H1 (cell line): ENCODE measurements at regions not wholly inside any gene's neighbourhood (a gene's known extent, or its start where the extent isn't known, plus 50 kb on each side); places are given as distances from the start of the nearest gene placed in this dataset.

Experiments
- CTCF ChIA-PET: fragments of 300-600 bp; sonication (Branson Sonifier 250); formaldehyde crosslinking; loops from one replicate; lab custom pipeline; 2021; ENCODE audit not compliant: partially characterized antibody; lab: Charles Lee
- POLR2A ChIA-PET: fragments of 300-600 bp; sonication (Branson Sonifier 250); formaldehyde crosslinking; loops from one replicate; lab custom pipeline; 2021; ENCODE audit warnings: inconsistent platforms; ENCODE audit not compliant: partially characterized antibody; lab: Charles Lee
- DNase-seq, 2 experiments: peaks; one replicate each; pipeline versions ENCODE4 v3.0.0 to v3.0.0-alpha.2; 2010 to 2022; ENCODE audit warnings: low spot score in 2 of 2, low read depth in 1 of 2, mixed read lengths in 1 of 2
- FAIRE-seq: peaks from 2 replicates; lab custom pipeline; 2011; peaks lifted over from hg19 to GRCh38; lab: Jason Lieb, UNC
- H2AFZ ChIP-seq: 2 replicates; pipeline ENCODE4 v1.8.1; 2012; ENCODE audit warnings: low read length, inconsistent platforms
- H2AK5ac ChIP-seq: 2 replicates; pipeline ENCODE4 v1.6.1; 2013; ENCODE audit warnings: low read depth, low read length
- H2BK120ac ChIP-seq: replicated peaks from 2 replicates; pipeline ENCODE3; 2013; ENCODE audit warnings: low read depth, low read length, inconsistent platforms
- H2BK12ac ChIP-seq: 2 replicates; pipeline ENCODE4 v1.6.1; 2013; ENCODE audit warnings: low read depth, low read length
- H2BK15ac ChIP-seq: 2 replicates; pipeline ENCODE4 v1.6.1; 2013; ENCODE audit warnings: low read length
- H2BK20ac ChIP-seq: 2 replicates; pipeline ENCODE4 v1.6.1; 2013; ENCODE audit warnings: low read length
- H2BK5ac ChIP-seq: 2 replicates; pipeline ENCODE4 v1.6.1; 2013; ENCODE audit warnings: low read depth, low read length
- H3K14ac ChIP-seq: 2 replicates; pipeline ENCODE4 v1.6.1; 2013; ENCODE audit warnings: inconsistent platforms; ENCODE audit not compliant: insufficient read length
- H3K18ac ChIP-seq: 2 replicates; pipeline ENCODE4 v1.6.1; 2013; ENCODE audit warnings: low read length; ENCODE audit errors: extremely low read depth
- H3K23ac ChIP-seq: 2 replicates; pipeline ENCODE4 v1.6.1; 2013; ENCODE audit warnings: inconsistent platforms; ENCODE audit not compliant: insufficient read length
- H3K23me2 ChIP-seq: 2 replicates; pipeline ENCODE4 v1.6.1; 2013; ENCODE audit warnings: low read depth, low read length
- H3K27ac ChIP-seq: 2 replicates; pipeline ENCODE4 v1.6.1; 2011; ENCODE audit warnings: low read depth, low read length, inconsistent platforms
- H3K27me3 ChIP-seq, 4 experiments: replicated peaks in 1 of 4; 1 replicate in 1 of 4; 2 replicates in 3 of 4; pipeline versions ENCODE4 v1.6.1 to v1.8.1; 2011 to 2013; ENCODE audit warnings: low read length in 3 of 4, mild to moderate bottlenecking in 3 of 4, inconsistent platforms in 2 of 4, mixed read lengths in 2 of 4, moderate library complexity in 1 of 4; ENCODE audit not compliant: control insufficient read depth in 3 of 4, insufficient read depth in 3 of 4; ENCODE audit errors: extremely low read depth in 1 of 4
- H3K36me3 ChIP-seq, 4 experiments: 2 replicates each; pipeline versions ENCODE4 v1.6.1 to v1.8.1; 2011 to 2013; ENCODE audit warnings: mild to moderate bottlenecking in 4 of 4, low read length in 3 of 4, moderate library complexity in 2 of 4, control low read depth in 1 of 4, inconsistent platforms in 1 of 4; ENCODE audit not compliant: insufficient read depth in 4 of 4, control insufficient read depth in 2 of 4
- H3K4ac ChIP-seq: replicated peaks from 2 replicates; pipeline ENCODE3; 2013; ENCODE audit warnings: low read length, low read depth, mixed read lengths, inconsistent platforms; ENCODE audit not compliant: insufficient read length
- H3K4me1 ChIP-seq, 4 experiments: replicated peaks in 1 of 4; 1 replicate in 1 of 4; 2 replicates in 3 of 4; pipeline versions ENCODE4 v1.6.1 to v1.8.1; 2011 to 2013; ENCODE audit warnings: low read length in 3 of 4, inconsistent platforms in 2 of 4, mixed read lengths in 1 of 4; ENCODE audit not compliant: insufficient read depth in 4 of 4, control insufficient read depth in 3 of 4
- H3K4me2 ChIP-seq, 2 experiments: 2 replicates each; pipeline versions ENCODE4 v1.6.1 to v1.8.1; 2011 to 2013; ENCODE audit warnings: low read depth in 2 of 2, low read length in 2 of 2, control low read depth in 1 of 2, inconsistent platforms in 1 of 2, mild to moderate bottlenecking in 1 of 2; ENCODE audit not compliant: insufficient read depth in 1 of 2
- H3K4me3 ChIP-seq, 4 experiments: fragments of 200-600, 300-600 bp in 1 of 4; sonication (generic), shearing (Covaris generic), sonication (Bioruptor Twin) in 1 of 4; 2 replicates each; pipeline versions ENCODE4 v1.5.1 to v1.8.1; 2011 to 2016; ENCODE audit warnings: low read length in 4 of 4, low read depth in 3 of 4, control low read depth in 2 of 4, inconsistent platforms in 2 of 4, mild to moderate bottlenecking in 2 of 4, mixed read lengths in 1 of 4, moderate library complexity in 1 of 4; ENCODE audit not compliant: insufficient read depth in 2 of 4; ENCODE audit errors: extremely low read depth in 1 of 4
- H3K56ac ChIP-seq: replicated peaks from 2 replicates; pipeline ENCODE3; 2013; ENCODE audit warnings: low read depth, mild to moderate bottlenecking, mixed read lengths, low read length, inconsistent platforms; ENCODE audit not compliant: insufficient read length
- H3K79me1 ChIP-seq: 2 replicates; pipeline ENCODE4 v1.6.1; 2013; ENCODE audit warnings: low read depth, low read length, control low read depth
- H3K79me2 ChIP-seq, 2 experiments: 2 replicates each; pipeline versions ENCODE4 v1.6.1 to v1.8.1; 2012 to 2013; ENCODE audit warnings: low read length in 2 of 2, mild to moderate bottlenecking in 2 of 2, inconsistent platforms in 1 of 2; ENCODE audit not compliant: insufficient read depth in 2 of 2, control insufficient read depth in 1 of 2
- H3K9ac ChIP-seq, 4 experiments: replicated peaks in 1 of 4; 1 replicate in 1 of 4; 2 replicates in 3 of 4; pipeline versions ENCODE4 v1.6.1 to v1.8.1; 2011 to 2013; ENCODE audit warnings: low read depth in 3 of 4, low read length in 3 of 4, control low read depth in 2 of 4, mild to moderate bottlenecking in 2 of 4, moderate library complexity in 2 of 4, inconsistent platforms in 1 of 4; ENCODE audit errors: extremely low read depth in 1 of 4
- H3K9me3 ChIP-seq, 2 experiments: 2 replicates each; pipeline versions ENCODE4 v1.6.1 to v1.8.1; 2012 to 2013; ENCODE audit warnings: mild to moderate bottlenecking in 2 of 2, moderate library complexity in 2 of 2, control low read depth in 1 of 2, inconsistent platforms in 1 of 2, low read depth in 1 of 2, low read length in 1 of 2, mixed read lengths in 1 of 2; ENCODE audit not compliant: insufficient read depth in 2 of 2
- H4K20me1 ChIP-seq, 2 experiments: replicated peaks in 1 of 2; 2 replicates each; pipeline versions ENCODE3 to v1.8.1; 2011 to 2013; ENCODE audit warnings: inconsistent platforms in 2 of 2, low read length in 2 of 2, mild to moderate bottlenecking in 1 of 2; ENCODE audit not compliant: insufficient read depth in 2 of 2, control insufficient read depth in 1 of 2
- H4K5ac ChIP-seq: 2 replicates; pipeline ENCODE4 v1.6.1; 2013; ENCODE audit warnings: low read length, low read depth, mixed read lengths, inconsistent platforms; ENCODE audit not compliant: insufficient read length
- H4K8ac ChIP-seq: 2 replicates; pipeline ENCODE4 v1.8.0; 2013; ENCODE audit warnings: mild to moderate bottlenecking, moderate library complexity, low read length, inconsistent platforms; ENCODE audit not compliant: insufficient read depth; ENCODE audit errors: extremely low read depth
- H4K91ac ChIP-seq: replicated peaks from 2 replicates; pipeline ENCODE3; 2013; ENCODE audit warnings: low read length, mixed read lengths, inconsistent platforms; ENCODE audit not compliant: insufficient read length
- CBX8 ChIP-seq: fragments of 300-800, 300-1000 bp; sonication (generic); IDR thresholded peaks from 2 replicates; pipeline ENCODE4 v1.7.1; 2016; ENCODE audit warnings: low read depth, low read length, borderline replicate concordance
- GTF2F1 ChIP-seq: IDR thresholded peaks from 2 replicates; pipeline ENCODE4 v1.6.1; 2012; ENCODE audit warnings: low read depth, low read length, improper control_type of control experiment, borderline replicate concordance
- SAP30 ChIP-seq: fragments of 300-600 bp; sonication (generic); IDR thresholded peaks from 2 replicates; pipeline ENCODE4 v1.7.1; 2012; ENCODE audit warnings: low read length, moderate library complexity, mild to moderate bottlenecking, inconsistent platforms; ENCODE audit not compliant: insufficient read depth, insufficient replicate concordance
- SIN3A ChIP-seq, 2 experiments: IDR thresholded peaks in 1 of 2; conservative IDR thresholded peaks in 1 of 2; 2 replicates each; pipeline ENCODE4 v1.6.1; 2011 to 2012; ENCODE audit warnings: low read length in 2 of 2, improper control_type of control experiment in 1 of 2, low read depth in 1 of 2, mild to moderate bottlenecking in 1 of 2
- SP4 ChIP-seq: IDR thresholded peaks from 2 replicates; pipeline ENCODE4 v1.6.1; 2012; ENCODE audit warnings: low read length, inconsistent platforms
- TAF1 ChIP-seq: IDR thresholded peaks from 2 replicates; pipeline ENCODE4 v1.6.1; 2011; ENCODE audit warnings: mild to moderate bottlenecking, low read depth, low read length
- WGBS, 2 experiments: shearing (Covaris generic) in 1 of 2; methylation state at CpG; one replicate each; pipeline versions ENCODE4 v1.1.6 to v1.1.7; 2013 to 2015; ENCODE audit warnings: low lambda C conversion rate in 2 of 2, mixed read lengths in 2 of 2, inconsistent platforms in 1 of 2, low coverage in 1 of 2, missing lambda C conversion rate in 1 of 2; ENCODE audit not compliant: insufficient replicate concordance in 2 of 2, insufficient coverage in 1 of 2, insufficient read length in 1 of 2; ENCODE audit errors: extremely low coverage in 1 of 2, missing lambda C conversion rate in 1 of 2; 5-methylcytosine and 5-hydroxymethylcytosine counted together
- TF ChIP-seq, protein P1 (sequence below): IDR thresholded peaks from 2 replicates; pipeline ENCODE4 v1.6.1; 2011; ENCODE audit warnings: low read length, improper control_type of control experiment
- TF ChIP-seq, protein P2 (sequence below), 3 experiments: IDR thresholded peaks; 1 replicate in 2 of 3; 2 replicates in 1 of 3; pipeline versions ENCODE4 v1.5.1 to v1.6.1; 2011; ENCODE audit warnings: low read length in 3 of 3, mild to moderate bottlenecking in 3 of 3, inconsistent platforms in 2 of 3, low read depth in 1 of 3, moderate library complexity in 1 of 3; ENCODE audit not compliant: insufficient read depth in 1 of 3; ENCODE audit errors: control extremely low read depth in 1 of 3
- TF ChIP-seq, protein P3 (sequence below): IDR thresholded peaks from 2 replicates; pipeline ENCODE4 v1.6.1; 2012; ENCODE audit warnings: inconsistent platforms

DNA sequence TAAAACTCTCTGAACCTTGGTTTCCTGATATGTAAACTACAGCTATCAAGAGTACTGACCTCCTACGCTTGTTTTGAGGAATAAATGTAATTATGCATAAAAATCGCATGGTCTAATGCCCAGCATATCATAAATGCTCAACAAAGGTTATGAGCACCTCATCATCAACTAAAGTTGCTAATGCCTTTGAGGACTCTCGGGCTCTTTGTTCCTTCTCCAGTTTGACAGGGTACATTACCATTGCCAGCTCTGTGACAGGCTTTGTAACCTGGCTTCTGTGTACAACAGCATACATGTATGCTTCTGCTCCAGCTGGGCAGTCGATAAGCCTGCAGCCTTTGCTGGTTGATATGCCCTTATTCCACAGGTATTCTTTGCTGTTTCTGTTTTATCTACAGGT is 95.2 kb downstream of the C9orf152 start:
- Histone ChIP-seq H3K18ac (no peak overlapping the region), H4K91ac (no peak overlapping the region), H3K36me3 (no peaks in the 10 kb centered on the region), H2AFZ (no peak overlapping the region), H2BK5ac (no peak overlapping the region), H3K14ac (no peak overlapping the region), H3K4me3 (no peak overlapping the region), H4K5ac (no peak overlapping the region), H3K9ac (no peak overlapping the region), H3K23ac (no peak overlapping the region), H3K27me3 (no peaks in the 10 kb centered on the region), H2BK12ac (peak overlapping the region; percentile 63; the same call in 1 of the 2 replicates), H3K4me1 (peaks cover 6 to 28% (median 16%) of the 10 kb centered on the region in 4 experiments), H3K4ac (no peak overlapping the region), H3K79me2 (peaks cover 0 to 41% of the 10 kb centered on the region in 2 experiments; a peak in 2 of 4 replicates), H4K8ac (no peak overlapping the region), H4K20me1 (peaks cover 1 to 5% of the 10 kb centered on the region in 2 experiments), H2BK120ac (no peak overlapping the region), H3K79me1 (no peaks in the 10 kb centered on the region; the same call in 1 of the 2 replicates), H3K27ac (no peak overlapping the region), H3K9me3 (no peaks in the 10 kb centered on the region), H2BK20ac (no peak overlapping the region), H3K23me2 (no peaks in the 10 kb centered on the region), H2BK15ac (no peak overlapping the region), H3K4me2 (no peak overlapping the region), H3K56ac (no peak overlapping the region), H2AK5ac (no peak overlapping the region)
- WGBS, 2 experiments = 93% methylated on average over 4 of the region's 4 CpGs; no CpG with 5 or more reads in 1 of the 2 experiments
- CTCF ChIA-PET = interaction anchor here (0.5 to 2.1 kb wide), 4 partner anchors 40 to 202 kb away, joined by 3 to 8 read pairs (median 5); no protein-coding TSS in a partner anchor
- POLR2A ChIA-PET = interaction anchor here (0.6 to 1.2 kb wide), 2 partner anchors 10 to 17 kb away, joined by 3 read pairs; no protein-coding TSS in a partner anchor
- DNase-seq = no peak
- no peak for FAIRE-seq
- TF ChIP-seq SAP30 = no peak
- no peak for TF ChIP-seq SP4
- no peak for TF ChIP-seq SIN3A (conservative IDR thresholded peaks at IDR 0.05 in 1 of 2, IDR thresholded peaks at IDR 0.05 in 1 of 2; ENCODE audit: low read depth in 1 of 2, low read length in 2 of 2)
- TF ChIP-seq CBX8 = no peak
- no peak for TF ChIP-seq GTF2F1
- TF ChIP-seq, protein P1, sequence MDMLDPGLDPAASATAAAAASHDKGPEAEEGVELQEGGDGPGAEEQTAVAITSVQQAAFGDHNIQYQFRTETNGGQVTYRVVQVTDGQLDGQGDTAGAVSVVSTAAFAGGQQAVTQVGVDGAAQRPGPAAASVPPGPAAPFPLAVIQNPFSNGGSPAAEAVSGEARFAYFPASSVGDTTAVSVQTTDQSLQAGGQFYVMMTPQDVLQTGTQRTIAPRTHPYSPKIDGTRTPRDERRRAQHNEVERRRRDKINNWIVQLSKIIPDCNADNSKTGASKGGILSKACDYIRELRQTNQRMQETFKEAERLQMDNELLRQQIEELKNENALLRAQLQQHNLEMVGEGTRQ = no peak
- TF ChIP-seq, protein P2, sequence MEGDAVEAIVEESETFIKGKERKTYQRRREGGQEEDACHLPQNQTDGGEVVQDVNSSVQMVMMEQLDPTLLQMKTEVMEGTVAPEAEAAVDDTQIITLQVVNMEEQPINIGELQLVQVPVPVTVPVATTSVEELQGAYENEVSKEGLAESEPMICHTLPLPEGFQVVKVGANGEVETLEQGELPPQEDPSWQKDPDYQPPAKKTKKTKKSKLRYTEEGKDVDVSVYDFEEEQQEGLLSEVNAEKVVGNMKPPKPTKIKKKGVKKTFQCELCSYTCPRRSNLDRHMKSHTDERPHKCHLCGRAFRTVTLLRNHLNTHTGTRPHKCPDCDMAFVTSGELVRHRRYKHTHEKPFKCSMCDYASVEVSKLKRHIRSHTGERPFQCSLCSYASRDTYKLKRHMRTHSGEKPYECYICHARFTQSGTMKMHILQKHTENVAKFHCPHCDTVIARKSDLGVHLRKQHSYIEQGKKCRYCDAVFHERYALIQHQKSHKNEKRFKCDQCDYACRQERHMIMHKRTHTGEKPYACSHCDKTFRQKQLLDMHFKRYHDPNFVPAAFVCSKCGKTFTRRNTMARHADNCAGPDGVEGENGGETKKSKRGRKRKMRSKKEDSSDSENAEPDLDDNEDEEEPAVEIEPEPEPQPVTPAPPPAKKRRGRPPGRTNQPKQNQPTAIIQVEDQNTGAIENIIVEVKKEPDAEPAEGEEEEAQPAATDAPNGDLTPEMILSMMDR (IDR thresholded peaks at IDR 0.05; ENCODE audit: control extremely low read depth in 1 of 3, insufficient read depth in 1 of 3, low read depth in 1 of 3, low read length in 3 of 3) = no peak
- TF ChIP-seq TAF1 = no peak
- TF ChIP-seq, protein P3, sequence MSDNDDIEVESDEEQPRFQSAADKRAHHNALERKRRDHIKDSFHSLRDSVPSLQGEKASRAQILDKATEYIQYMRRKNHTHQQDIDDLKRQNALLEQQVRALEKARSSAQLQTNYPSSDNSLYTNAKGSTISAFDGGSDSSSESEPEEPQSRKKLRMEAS = no peak
